ENCODE measurements at regions not wholly inside any gene's neighbourhood (a gene's known extent, or its start where the extent isn't known, plus 50 kb on each side); places are given as distances from the start of the nearest gene placed in this dataset.
"Not testable (repeated sequence)": the region's sequence is repeated elsewhere in the genome, so short reads cannot be mapped to it uniquely, and the experiment has no call there.

DNA sequence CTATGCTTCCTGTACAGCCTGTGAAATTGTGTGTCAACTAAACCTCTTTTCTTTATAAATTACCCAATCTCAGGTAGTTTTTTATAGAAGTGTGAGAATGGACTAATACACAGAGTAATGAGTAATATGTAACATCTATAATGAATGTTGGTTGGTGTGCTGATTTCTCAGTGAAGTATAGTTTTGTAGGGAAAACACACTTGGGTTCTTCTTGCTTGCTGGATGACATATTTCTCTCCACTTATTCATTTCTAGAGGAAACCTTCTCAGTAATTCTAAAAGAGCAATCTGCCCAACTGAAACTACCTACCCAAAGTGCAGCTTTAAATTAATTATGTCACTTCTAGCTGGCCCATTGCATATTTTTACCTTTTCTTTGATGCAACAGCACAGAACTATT is 81.1 kb upstream of the RORB start:
- no peaks in the 10 kb centered on the region for H3K27me3 Mint-ChIP-seq
- no peaks in the 10 kb centered on the region for H3K4me1 Mint-ChIP-seq (ENCODE audit: unreplicated experiment)
- no peak for DNase-seq (ENCODE audit: extremely low spot score, unreplicated experiment)
- H3K36me3 Mint-ChIP-seq = no peaks in the 10 kb centered on the region
- H3K9me3 Mint-ChIP-seq = no peaks in the 10 kb centered on the region
- TF ChIP-seq, protein P1, sequence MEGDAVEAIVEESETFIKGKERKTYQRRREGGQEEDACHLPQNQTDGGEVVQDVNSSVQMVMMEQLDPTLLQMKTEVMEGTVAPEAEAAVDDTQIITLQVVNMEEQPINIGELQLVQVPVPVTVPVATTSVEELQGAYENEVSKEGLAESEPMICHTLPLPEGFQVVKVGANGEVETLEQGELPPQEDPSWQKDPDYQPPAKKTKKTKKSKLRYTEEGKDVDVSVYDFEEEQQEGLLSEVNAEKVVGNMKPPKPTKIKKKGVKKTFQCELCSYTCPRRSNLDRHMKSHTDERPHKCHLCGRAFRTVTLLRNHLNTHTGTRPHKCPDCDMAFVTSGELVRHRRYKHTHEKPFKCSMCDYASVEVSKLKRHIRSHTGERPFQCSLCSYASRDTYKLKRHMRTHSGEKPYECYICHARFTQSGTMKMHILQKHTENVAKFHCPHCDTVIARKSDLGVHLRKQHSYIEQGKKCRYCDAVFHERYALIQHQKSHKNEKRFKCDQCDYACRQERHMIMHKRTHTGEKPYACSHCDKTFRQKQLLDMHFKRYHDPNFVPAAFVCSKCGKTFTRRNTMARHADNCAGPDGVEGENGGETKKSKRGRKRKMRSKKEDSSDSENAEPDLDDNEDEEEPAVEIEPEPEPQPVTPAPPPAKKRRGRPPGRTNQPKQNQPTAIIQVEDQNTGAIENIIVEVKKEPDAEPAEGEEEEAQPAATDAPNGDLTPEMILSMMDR (conservative IDR thresholded peaks at IDR 0.05) = no peak
- no peak overlapping the region for H3K27ac Mint-ChIP-seq
- H3K4me3 Mint-ChIP-seq = no peak overlapping the region

DNA sequence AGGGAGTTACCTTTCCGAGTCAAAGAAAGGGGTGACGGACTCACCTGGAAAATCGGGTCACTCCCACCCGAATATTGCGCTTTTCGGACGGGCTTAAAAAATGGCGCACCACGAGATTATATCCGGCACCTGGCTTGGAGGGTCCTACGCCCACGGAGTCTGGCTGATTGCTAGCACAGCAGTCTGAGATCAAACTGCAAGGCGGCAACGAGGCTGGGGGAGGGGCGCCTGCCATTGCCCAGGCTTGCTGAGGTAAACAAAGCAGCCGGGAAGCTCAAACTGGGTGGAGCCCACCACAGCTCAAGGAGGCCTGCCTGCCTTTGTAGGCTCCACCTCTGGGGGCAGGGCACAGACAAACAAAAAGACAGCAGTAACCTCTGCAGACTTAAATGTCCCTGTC is 72.6 kb upstream of the RORB start:
- not testable (repeated sequence) for H3K4me3 Mint-ChIP-seq; H3K27ac Mint-ChIP-seq; H3K27me3 Mint-ChIP-seq; H3K9me3 Mint-ChIP-seq; DNase-seq (ENCODE audit: extremely low spot score, unreplicated experiment); H3K4me1 Mint-ChIP-seq (ENCODE audit: unreplicated experiment); H3K36me3 Mint-ChIP-seq

DNA sequence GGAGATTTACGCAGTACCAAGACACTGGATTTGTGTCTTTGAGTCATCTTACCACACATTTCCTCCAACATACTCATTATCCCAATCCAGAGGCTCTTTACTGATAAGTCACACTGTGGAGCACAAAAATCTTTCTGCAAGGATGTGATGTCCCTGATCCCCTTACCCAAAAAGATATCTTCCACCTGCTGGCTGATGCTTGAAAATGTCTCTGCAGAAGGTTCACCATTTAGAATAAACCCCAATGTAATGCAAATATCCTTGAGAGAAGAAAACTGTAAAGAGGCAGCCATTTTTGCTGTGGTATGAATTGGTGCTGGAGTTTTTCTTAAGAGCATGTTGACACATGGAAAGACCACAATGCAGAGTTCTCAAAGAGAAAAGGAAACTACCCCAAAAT is 65.7 kb upstream of the RORB start:
- no peaks in the 10 kb centered on the region for H3K36me3 Mint-ChIP-seq
- no peak overlapping the region for H3K4me3 Mint-ChIP-seq
- no peaks in the 10 kb centered on the region for H3K9me3 Mint-ChIP-seq
- H3K27ac Mint-ChIP-seq = no peak overlapping the region
- DNase-seq (ENCODE audit: extremely low spot score, unreplicated experiment) = no peak
- TF ChIP-seq, protein P1 (conservative IDR thresholded peaks at IDR 0.05) = no peak
- no peaks in the 10 kb centered on the region for H3K4me1 Mint-ChIP-seq (ENCODE audit: unreplicated experiment)
- no peaks in the 10 kb centered on the region for H3K27me3 Mint-ChIP-seq

DNA sequence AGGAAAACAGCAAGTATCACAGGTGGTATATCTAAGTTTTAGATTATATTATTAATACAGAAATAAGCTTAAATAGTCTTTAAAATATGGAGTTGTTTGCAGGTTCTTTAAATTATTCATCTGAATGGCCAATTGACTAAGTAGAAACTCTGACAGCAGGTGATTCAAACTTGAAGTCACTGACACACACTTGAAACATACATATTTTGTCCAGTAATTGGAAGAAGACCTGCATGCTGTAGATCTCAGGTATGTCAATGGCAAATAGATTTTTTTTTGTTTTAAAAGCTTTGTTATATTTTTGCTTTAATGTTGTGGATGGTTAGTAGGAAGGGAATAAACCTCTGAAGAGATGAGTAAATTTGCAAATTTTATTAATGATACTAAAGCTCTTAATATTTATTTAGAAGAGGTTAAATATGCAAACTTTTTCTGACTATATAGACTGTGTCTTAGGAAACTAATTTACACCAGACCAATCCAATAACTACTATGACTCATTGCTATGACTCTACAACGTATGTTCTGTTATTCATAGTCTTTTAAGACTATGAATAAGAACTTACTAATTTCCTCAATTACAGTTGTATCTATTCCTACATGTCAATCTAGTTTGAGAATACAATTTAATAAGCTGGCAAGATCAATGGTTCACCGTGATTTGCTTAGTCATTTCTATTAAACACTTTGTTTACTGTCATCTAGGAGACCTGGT is 53.9 kb upstream of the RORB start:
- H3K27me3 Mint-ChIP-seq = no peaks in the 10 kb centered on the region
- H3K36me3 Mint-ChIP-seq = no peaks in the 10 kb centered on the region
- no peaks in the 10 kb centered on the region for H3K9me3 Mint-ChIP-seq
- H3K27ac Mint-ChIP-seq = no peak overlapping the region
- no peak overlapping the region for H3K4me3 Mint-ChIP-seq
- no peak for DNase-seq (ENCODE audit: extremely low spot score, unreplicated experiment)
- no peaks in the 10 kb centered on the region for H3K4me1 Mint-ChIP-seq (ENCODE audit: unreplicated experiment)
- TF ChIP-seq, protein P1 (conservative IDR thresholded peaks at IDR 0.05) = no peak

DNA sequence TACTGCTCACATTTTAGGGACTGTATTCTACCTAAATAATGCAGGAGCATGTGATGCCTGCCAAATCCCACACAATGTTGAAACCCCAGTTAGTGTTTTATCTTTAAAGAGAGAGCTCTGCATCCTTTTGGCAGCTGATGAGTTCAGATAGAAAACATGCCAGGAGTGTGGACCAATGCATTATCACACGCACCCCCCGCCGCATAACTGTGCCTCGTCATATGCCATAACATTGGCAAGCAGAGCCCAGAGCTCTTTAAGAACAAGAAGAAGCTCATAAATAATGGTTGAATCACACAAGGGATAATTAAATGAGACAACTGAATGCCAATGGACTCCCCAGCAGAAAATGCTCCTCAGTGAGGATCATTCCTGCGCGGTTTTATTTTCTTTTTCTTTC is 52.8 kb upstream of the RORB start:
- Mint-ChIP-seq H3K36me3 (no peaks in the 10 kb centered on the region), H3K27ac (no peak overlapping the region), H3K9me3 (no peaks in the 10 kb centered on the region), H3K4me1 (ENCODE audit: unreplicated experiment) (no peaks in the 10 kb centered on the region), H3K27me3 (no peaks in the 10 kb centered on the region), H3K4me3 (no peak overlapping the region)
- TF ChIP-seq, protein P1 (conservative IDR thresholded peaks at IDR 0.05) = no peak
- DNase-seq (ENCODE audit: extremely low spot score, unreplicated experiment) = no peak

Data from type B pancreatic cell (in vitro differentiated cells).